K562 (cell line): ENCODE measurements at regions not wholly inside any gene's neighbourhood (a gene's known extent, or its start where the extent isn't known, plus 50 kb on each side); places are given as distances from the start of the nearest gene placed in this dataset.

Source experiments
- CSDE1 ChIP-seq, 2 experiments: fragments of 450-650 bp; IDR thresholded peaks; 2 replicates each; pipeline ENCODE4 v1.6.1; 2016; ENCODE audit warnings: mild to moderate bottlenecking in 1 of 2
- ELF1 ChIP-seq: fragments of 200-800 bp; sonication (Bioruptor generic); IDR thresholded peaks from 2 replicates; pipeline ENCODE4 v1.6.1; 2016; ENCODE audit warnings: missing genetic modification characterization, missing compliant biosample characterization
- HLTF ChIP-seq: fragments of 450-650 bp; IDR thresholded peaks from 2 replicates; pipeline ENCODE4 v1.6.1; 2016
- JUN ChIP-seq, 2 experiments: sonication (generic) in 1 of 2; formaldehyde crosslinking in 1 of 2; IDR thresholded peaks; 2 replicates each; pipeline versions ENCODE4 v1.6.1 to v1.8.0; 2012 to 2022; ENCODE audit warnings: borderline replicate concordance in 2 of 2, mild to moderate bottlenecking in 2 of 2, improper control_type of control experiment in 1 of 2, low read depth in 1 of 2, low read length in 1 of 2, missing genetic modification reagents in 1 of 2
- L3MBTL2 ChIP-seq: fragments of 450-650 bp; IDR thresholded peaks from 2 replicates; pipeline ENCODE4 v1.6.1; 2016; ENCODE audit warnings: mild to moderate bottlenecking, moderate library complexity
- NEUROD1 ChIP-seq: fragments of 150-350 bp; IDR thresholded peaks from 2 replicates; pipeline ENCODE4 v1.6.1; 2014; ENCODE audit warnings: borderline replicate concordance, low read length, low read depth; ENCODE audit not compliant: partially characterized antibody
- POLR2A ChIP-seq: fragments of 450-650 bp; conservative IDR thresholded peaks from 2 replicates; pipeline ENCODE4 v1.6.1; 2016
- RBM22 ChIP-seq: fragments of 200-400 bp; formaldehyde crosslinking; IDR thresholded peaks from 2 replicates; pipeline ENCODE4 v1.6.1; 2018; ENCODE audit warnings: low read length, low read depth; ENCODE audit not compliant: poor library complexity, severe bottlenecking
- STAT5A ChIP-seq: IDR thresholded peaks from 2 replicates; pipeline ENCODE4 v1.6.1; 2012; ENCODE audit warnings: low read length, inconsistent platforms, borderline replicate concordance
- WHSC1 ChIP-seq: IDR thresholded peaks from one replicate; pipeline ENCODE4 v1.6.1; 2012; ENCODE audit warnings: low read length, control low read depth, inconsistent platforms
- ZBED1 ChIP-seq: IDR thresholded peaks from 2 replicates; pipeline ENCODE4 v1.6.1; 2014
- ZC3H8 ChIP-seq: fragments of 450-650 bp; IDR thresholded peaks from 2 replicates; pipeline ENCODE4 v1.6.1; 2017
- ZNF146 ChIP-seq: IDR thresholded peaks from one replicate; pipeline ENCODE4 v1.6.1; 2018; ENCODE audit warnings: missing compliant biosample characterization; ENCODE audit not compliant: unreplicated experiment
- ZNF696 ChIP-seq: fragments of 250-450 bp; sonication (Bioruptor Pico); conservative IDR thresholded peaks from 2 replicates; pipeline ENCODE4 v1.4.0; 2020; ENCODE audit warnings: mild to moderate bottlenecking, moderate library complexity
- ZNF785 ChIP-seq: fragments of 250-450 bp; sonication (Bioruptor Pico); IDR thresholded peaks from 2 replicates; pipeline ENCODE4 v1.4.0; 2020; ENCODE audit warnings: mild to moderate bottlenecking
- TF ChIP-seq, protein P1 (sequence below): fragments of 250-450 bp; sonication (Bioruptor Pico); IDR thresholded peaks from 2 replicates; pipeline ENCODE4 v1.4.0; 2020
- TF ChIP-seq, protein P2 (sequence below), 2 experiments: IDR thresholded peaks; 2 replicates each; pipeline ENCODE4 v1.6.1; 2011; ENCODE audit warnings: borderline replicate concordance in 1 of 2, control low read depth in 1 of 2, low read depth in 1 of 2, low read length in 1 of 2, mild to moderate bottlenecking in 1 of 2, mixed read lengths in 1 of 2, moderate library complexity in 1 of 2; ENCODE audit not compliant: insufficient read depth in 1 of 2, insufficient read length in 1 of 2, poor library complexity in 1 of 2, severe bottlenecking in 1 of 2; ENCODE audit errors: extremely low read depth in 1 of 2
- TF ChIP-seq, protein P3 (sequence below), 2 experiments: fragments of 450-650 bp; IDR thresholded peaks; 2 replicates each; pipeline ENCODE4 v1.6.1; 2016; ENCODE audit warnings: mild to moderate bottlenecking in 2 of 2, borderline replicate concordance in 1 of 2, low read depth in 1 of 2, moderate library complexity in 1 of 2
- TF ChIP-seq, protein P4 (sequence below): sonication (generic); IDR thresholded peaks from 2 replicates; pipeline ENCODE4 v1.6.1; 2016

DNA sequence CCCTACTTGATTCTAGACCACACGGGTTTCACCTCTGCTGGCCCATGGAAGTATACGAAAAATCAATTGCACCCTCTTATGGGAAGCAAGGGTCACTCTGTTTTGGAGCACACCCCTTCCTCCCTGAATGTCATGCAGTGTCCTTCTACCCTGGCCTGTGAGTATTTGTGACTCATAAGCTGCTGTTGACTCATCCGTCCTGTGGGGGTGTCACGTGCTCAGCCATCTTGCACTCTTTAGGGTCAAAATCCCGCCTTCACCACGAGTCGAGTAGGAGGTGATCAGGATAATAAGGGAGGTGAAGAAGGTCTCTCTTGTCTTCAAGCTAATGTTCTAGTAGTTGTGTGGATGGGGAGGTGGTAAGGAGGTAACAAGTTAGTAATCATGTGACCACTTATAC lies 341.0 kb upstream of the EEF2KMT start (continued):
- TF ChIP-seq, protein P1, sequence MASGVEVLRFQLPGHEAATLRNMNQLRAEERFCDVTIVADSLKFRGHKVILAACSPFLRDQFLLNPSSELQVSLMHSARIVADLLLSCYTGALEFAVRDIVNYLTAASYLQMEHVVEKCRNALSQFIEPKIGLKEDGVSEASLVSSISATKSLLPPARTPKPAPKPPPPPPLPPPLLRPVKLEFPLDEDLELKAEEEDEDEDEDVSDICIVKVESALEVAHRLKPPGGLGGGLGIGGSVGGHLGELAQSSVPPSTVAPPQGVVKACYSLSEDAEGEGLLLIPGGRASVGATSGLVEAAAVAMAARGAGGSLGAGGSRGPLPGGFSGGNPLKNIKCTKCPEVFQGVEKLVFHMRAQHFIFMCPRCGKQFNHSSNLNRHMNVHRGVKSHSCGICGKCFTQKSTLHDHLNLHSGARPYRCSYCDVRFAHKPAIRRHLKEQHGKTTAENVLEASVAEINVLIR (CRISPR knock-in tag): no peak
- TF ChIP-seq STAT5A (no peak), ZC3H8 (no peak), CSDE1 (IDR thresholded peaks at IDR 0.05) (no peak), ZNF146 (CRISPR knock-in tag) (no peak), HLTF (no peak), WHSC1 (no peak), L3MBTL2 (peak; percentile 33; the same call in 1 of the 2 replicates), JUN (IDR thresholded peaks at IDR 0.05; ENCODE audit: borderline replicate concordance, low read depth, low read length) (peak; percentile 77), JUN (CRISPR knock-in tag; IDR thresholded peaks at IDR 0.05; ENCODE audit: borderline replicate concordance) (no peak), ZNF785 (CRISPR knock-in tag) (no peak), ZBED1 (no peak), ELF1 (no peak), RBM22 (no peak), NEUROD1 (no peak), ZNF696 (CRISPR knock-in tag) (no peak), POLR2A (no peak)
- TF ChIP-seq, protein P2, sequence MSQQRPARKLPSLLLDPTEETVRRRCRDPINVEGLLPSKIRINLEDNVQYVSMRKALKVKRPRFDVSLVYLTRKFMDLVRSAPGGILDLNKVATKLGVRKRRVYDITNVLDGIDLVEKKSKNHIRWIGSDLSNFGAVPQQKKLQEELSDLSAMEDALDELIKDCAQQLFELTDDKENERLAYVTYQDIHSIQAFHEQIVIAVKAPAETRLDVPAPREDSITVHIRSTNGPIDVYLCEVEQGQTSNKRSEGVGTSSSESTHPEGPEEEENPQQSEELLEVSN (IDR thresholded peaks at IDR 0.05; ENCODE audit: borderline replicate concordance in 1 of 2, extremely low read depth in 1 of 2, insufficient read depth in 1 of 2, insufficient read length in 1 of 2, low read depth in 1 of 2, low read length in 1 of 2, poor library complexity in 1 of 2, severe bottlenecking in 1 of 2): peak in 1 of 2 experiments; percentile 59
- TF ChIP-seq, protein P3, sequence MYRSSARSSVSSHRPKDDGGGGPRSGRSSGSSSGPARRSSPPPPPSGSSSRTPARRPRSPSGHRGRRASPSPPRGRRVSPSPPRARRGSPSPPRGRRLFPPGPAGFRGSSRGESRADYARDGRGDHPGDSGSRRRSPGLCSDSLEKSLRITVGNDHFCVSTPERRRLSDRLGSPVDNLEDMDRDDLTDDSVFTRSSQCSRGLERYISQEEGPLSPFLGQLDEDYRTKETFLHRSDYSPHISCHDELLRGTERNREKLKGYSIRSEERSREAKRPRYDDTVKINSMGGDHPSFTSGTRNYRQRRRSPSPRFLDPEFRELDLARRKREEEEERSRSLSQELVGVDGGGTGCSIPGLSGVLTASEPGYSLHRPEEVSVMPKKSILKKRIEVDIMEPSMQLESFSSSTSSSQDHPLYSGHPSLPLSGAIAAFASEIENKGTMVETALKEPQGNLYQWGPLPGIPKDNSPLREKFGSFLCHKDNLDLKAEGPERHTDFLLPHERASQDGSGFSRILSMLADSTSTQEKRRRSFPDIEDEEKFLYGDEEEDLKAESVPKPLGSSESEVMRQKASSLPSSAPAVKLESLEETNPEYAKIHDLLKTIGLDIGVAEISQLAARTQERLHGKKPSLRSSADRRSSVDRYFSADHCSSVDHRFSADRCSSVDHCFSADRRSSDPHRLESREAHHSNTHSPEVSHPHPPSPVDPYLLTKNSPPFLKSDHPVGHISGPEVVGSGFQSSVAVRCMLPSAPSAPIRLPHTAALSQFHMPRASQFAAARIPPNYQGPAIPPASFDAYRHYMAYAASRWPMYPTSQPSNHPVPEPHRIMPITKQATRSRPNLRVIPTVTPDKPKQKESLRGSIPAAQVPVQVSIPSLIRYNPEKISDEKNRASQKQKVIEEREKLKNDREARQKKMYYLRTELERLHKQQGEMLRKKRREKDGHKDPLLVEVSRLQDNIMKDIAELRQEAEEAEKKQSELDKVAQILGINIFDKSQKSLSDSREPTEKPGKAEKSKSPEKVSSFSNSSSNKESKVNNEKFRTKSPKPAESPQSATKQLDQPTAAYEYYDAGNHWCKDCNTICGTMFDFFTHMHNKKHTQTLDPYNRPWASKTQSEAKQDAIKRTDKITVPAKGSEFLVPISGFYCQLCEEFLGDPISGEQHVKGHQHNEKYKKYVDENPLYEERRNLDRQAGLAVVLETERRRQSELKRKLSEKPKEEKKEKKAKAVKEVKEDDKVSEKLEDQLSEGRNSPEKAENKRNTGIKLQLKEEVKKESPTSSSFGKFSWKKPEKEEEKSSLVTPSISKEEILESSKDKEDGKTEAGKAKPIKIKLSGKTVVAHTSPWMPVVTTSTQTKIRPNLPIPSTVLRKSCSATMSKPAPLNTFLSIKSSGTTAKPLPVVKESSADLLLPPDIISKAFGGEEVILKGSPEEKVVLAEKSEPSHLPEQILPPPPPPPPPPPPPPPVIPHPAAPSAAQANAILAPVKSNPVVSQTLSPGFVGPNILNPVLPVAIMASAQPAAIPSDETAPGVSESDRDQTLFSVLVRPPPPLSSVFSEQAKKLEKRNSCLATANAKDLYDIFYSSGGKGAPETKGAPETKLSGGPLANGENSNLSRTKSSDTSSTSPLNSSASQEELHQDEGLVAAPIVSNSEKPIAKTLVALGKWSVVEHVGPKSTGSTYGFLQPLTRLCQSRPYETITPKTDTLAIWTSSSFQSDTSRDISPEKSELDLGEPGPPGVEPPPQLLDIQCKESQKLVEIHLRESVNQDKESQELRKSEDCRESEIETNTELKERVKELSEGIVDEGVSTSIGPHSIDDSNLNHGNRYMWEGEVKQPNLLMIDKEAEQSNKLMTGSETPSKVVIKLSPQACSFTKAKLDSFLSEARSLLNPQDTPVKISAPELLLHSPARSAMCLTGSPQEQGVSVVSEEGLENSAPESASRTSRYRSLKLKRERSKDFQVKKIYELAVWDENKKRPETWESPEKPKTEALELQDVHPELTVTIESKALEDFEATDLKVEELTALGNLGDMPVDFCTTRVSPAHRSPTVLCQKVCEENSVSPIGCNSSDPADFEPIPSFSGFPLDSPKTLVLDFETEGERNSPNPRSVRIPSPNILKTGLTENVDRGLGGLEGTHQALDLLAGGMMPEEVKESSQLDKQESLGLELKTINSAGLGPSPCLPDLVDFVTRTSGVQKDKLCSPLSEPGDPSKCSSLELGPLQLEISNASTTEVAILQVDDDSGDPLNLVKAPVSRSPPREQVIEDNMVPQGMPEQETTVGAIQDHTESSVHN (IDR thresholded peaks at IDR 0.05; ENCODE audit: borderline replicate concordance in 1 of 2, low read depth in 1 of 2): no peak
- TF ChIP-seq, protein P4, sequence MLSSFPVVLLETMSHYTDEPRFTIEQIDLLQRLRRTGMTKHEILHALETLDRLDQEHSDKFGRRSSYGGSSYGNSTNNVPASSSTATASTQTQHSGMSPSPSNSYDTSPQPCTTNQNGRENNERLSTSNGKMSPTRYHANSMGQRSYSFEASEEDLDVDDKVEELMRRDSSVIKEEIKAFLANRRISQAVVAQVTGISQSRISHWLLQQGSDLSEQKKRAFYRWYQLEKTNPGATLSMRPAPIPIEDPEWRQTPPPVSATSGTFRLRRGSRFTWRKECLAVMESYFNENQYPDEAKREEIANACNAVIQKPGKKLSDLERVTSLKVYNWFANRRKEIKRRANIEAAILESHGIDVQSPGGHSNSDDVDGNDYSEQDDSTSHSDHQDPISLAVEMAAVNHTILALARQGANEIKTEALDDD: no peak
